Activated T-helper 2 cell treated with anti-CD3 and anti-CD28 coated beads, Interferon-gamma antibody, Interleukin-2, Interleukin-4, amounts not matched to agents 10 μg/mL and 5 μg/mL and 100 μg/mL, durations not matched to agents 14 hours and 24 hours and 36 hours (primary cell): ENCODE measurements at regions not wholly inside any gene's neighbourhood (a gene's known extent, or its start where the extent isn't known, plus 50 kb on each side); places are given as distances from the start of the nearest gene placed in this dataset.
"Not testable (repeated sequence)": the region's sequence is repeated elsewhere in the genome, so short reads cannot be mapped to it uniquely, and the experiment has no call there.

Source experiments
- DNase-seq: peaks from one replicate; pipeline ENCODE4 v3.0.0; 2021; ENCODE audit warnings: low spot score
- H3K27ac Mint-ChIP-seq: one replicate; pipeline ENCODE4 v1.8.0; 2021; ENCODE audit warnings: mixed read lengths
- H3K27me3 Mint-ChIP-seq: one replicate; pipeline ENCODE4 v1.8.0; 2021; ENCODE audit warnings: low read depth, mixed read lengths
- H3K36me3 Mint-ChIP-seq: one replicate; pipeline ENCODE4 v1.8.0; 2021; ENCODE audit warnings: low read depth, mixed read lengths
- H3K4me1 Mint-ChIP-seq: one replicate; pipeline ENCODE4 v1.8.0; 2021; ENCODE audit warnings: low read depth, mixed read lengths
- H3K4me3 Mint-ChIP-seq: one replicate; pipeline ENCODE4 v1.8.0; 2021; ENCODE audit warnings: low read depth, mild to moderate bottlenecking, moderate library complexity, mixed read lengths
- H3K9me3 Mint-ChIP-seq: one replicate; pipeline ENCODE4 v1.8.0; 2021; ENCODE audit warnings: mixed read lengths
- intact Hi-C: fragments of 100-400 bp; cut with micrococcal nuclease; formaldehyde crosslinking; loops from one replicate; pipeline ENCODE4 v1.15.1; 2023

- intact Hi-C loops, H3K4me3 Mint-ChIP-seq, H3K36me3 Mint-ChIP-seq, H3K9me3 Mint-ChIP-seq, H3K4me1 Mint-ChIP-seq, H3K27me3 Mint-ChIP-seq, DNase-seq, H3K27ac Mint-ChIP-seq: not testable (repeated sequence)
Measured at GRCh38 chr4:9505341-9505740, 61.1 kb downstream of the DEFB131A start.

DNA sequence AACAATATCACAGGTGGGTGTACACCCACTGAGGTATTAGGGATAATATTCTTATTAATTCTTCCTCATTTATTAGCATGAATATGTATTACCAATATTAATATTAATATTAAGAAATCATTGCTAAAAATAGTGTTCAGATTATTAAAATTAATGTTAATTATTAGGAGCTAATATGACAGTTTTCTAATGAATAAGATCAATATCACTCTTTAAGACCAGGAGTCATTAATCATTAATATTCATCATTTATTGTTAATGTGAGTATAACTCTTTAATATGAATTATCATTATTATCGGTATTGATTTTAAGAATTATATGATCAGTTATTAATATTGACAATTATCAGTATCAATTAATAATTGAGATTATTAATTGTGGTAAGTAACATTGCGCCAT, 62.5 kb downstream of the DEFB131A start:
- intact Hi-C loops, H3K4me3 Mint-ChIP-seq, H3K27me3 Mint-ChIP-seq, H3K9me3 Mint-ChIP-seq, H3K36me3 Mint-ChIP-seq, H3K4me1 Mint-ChIP-seq, DNase-seq, H3K27ac Mint-ChIP-seq: not testable (repeated sequence)

DNA sequence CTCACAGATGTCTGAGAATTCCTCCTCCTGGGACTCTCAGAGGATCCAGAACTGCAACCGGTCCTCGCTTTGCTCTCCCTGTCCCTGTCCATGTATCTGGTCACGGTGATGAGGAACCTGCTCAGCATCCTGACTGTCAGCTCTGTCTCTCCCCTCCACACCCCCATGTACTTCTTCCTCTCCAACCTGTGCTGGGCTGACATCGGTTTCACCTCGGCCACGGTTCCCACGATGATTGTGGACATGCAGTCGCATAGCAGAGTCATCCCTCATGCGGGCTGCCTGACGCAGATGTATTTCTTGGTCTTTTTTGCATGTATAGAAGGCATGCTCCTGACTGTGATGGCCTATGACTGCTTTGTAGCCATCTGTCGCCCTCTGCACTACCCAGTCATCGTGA, 68.7 kb downstream of the DEFB131A start:
- DNase-seq, H3K27ac Mint-ChIP-seq, H3K9me3 Mint-ChIP-seq, H3K27me3 Mint-ChIP-seq, H3K4me1 Mint-ChIP-seq, H3K36me3 Mint-ChIP-seq, intact Hi-C loops, H3K4me3 Mint-ChIP-seq: not testable (repeated sequence)

DNA sequence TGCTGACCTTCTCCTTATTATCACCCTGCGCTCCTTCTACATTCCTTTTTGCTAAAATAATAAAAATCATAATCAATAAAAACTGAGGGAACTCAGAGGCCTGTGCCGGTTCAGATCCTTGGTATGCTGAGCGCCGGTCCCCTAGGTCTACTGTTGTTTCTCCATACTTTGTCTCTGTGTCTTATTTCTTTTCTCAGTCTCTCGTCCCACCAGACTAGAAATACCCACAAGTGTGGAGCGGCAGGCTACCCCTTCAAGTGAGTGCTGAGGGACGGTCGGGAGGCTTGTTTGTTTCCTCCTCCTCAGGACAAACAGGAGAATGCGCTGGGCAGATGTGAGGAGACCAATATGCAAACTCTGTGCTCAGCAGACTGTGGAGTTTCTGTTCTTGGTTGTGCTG, 75.4 kb downstream of the DEFB131A start:
- intact Hi-C loops, H3K27me3 Mint-ChIP-seq, H3K4me3 Mint-ChIP-seq, H3K36me3 Mint-ChIP-seq, H3K9me3 Mint-ChIP-seq, H3K4me1 Mint-ChIP-seq, DNase-seq, H3K27ac Mint-ChIP-seq: not testable (repeated sequence)

- H3K36me3 Mint-ChIP-seq, result not testable (repeated sequence)
Measured at GRCh38 chr4:9522903-9523302, 78.7 kb downstream of the DEFB131A start.

GRCh38 chr4:9524406-9524805, 80.2 kb downstream of the DEFB131A start:
- H3K4me1 Mint-ChIP-seq, DNase-seq, H3K4me3 Mint-ChIP-seq, H3K27me3 Mint-ChIP-seq, H3K27ac Mint-ChIP-seq, intact Hi-C loops, H3K9me3 Mint-ChIP-seq, H3K36me3 Mint-ChIP-seq: not testable (repeated sequence)

More at GRCh38 chr4:9522903-9523302, 78.7 kb downstream of the DEFB131A start:
- H3K27ac Mint-ChIP-seq, H3K9me3 Mint-ChIP-seq, intact Hi-C loops, H3K4me1 Mint-ChIP-seq, DNase-seq, H3K4me3 Mint-ChIP-seq, H3K27me3 Mint-ChIP-seq: not testable (repeated sequence)

DNA sequence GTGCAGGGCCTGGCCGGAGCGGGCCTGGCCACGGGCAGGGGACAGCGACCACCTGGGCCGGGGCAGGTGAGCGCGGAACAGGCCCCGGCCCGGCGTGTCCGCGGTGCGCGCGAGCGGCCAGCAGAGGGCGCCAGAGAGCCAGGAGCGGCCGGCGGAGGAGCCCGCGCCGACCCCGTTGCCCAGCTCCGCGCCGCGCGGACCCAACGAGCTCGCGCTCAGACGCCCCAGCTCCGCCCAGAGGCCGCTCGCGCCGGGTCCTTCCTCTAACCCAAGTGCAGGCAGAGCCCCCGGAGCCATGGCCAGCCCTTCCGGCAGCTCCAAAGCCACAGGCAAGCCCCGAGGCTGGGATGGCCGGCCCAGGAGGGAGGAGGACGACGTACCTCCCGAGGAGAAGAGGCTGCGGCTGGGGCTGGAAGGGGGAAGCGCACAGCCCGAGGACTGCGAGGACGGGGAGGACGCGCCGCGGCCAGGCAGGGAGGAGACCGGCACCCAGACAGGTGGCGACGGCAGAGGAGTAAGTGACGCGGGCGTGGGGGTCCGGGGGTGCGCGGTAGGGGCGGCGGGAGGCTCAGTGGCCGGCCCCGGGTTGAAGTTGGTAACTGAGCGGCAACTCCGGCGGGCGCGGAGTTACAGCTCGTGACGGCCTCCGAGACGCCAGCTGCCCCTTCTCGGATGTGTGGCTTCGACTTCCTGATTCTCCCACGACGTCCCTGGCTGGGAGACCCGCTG, 88.1 kb downstream of the DEFB131A start:
- peak overlapping the region; percentile 67 for H3K4me3 Mint-ChIP-seq
- not testable (repeated sequence) for H3K27ac Mint-ChIP-seq, H3K36me3 Mint-ChIP-seq, H3K4me1 Mint-ChIP-seq, H3K9me3 Mint-ChIP-seq
- intact Hi-C loops, result loop anchor here (5.0 kb wide), 1 partner anchor 125 kb away; no protein-coding TSS in a partner anchor
- DNase-seq, result peak; percentile 49
- peaks cover 31% of the 10 kb centered on the region for H3K27me3 Mint-ChIP-seq

DNA sequence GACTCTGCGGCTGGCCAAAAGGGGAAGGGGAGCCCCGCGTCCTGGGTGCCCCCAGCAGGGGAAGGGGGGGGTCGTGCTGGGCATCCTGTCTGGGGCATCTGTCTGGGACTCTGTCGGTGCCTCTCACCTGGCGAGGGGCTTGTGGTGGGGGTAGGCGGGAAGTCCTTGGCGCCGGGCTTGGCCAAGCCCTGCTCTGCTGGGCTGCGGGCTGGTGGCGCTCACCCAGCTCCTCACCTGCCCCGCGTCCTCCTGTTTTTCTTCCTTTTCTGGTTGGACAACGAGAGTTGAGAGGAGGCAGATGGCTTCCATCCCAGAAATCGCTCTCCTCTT, 88.6 kb downstream of the DEFB131A start:
- intact Hi-C loops, result loop anchor here (5.0 kb wide), 1 partner anchor 124 kb away; no protein-coding TSS in a partner anchor
- not testable (repeated sequence) for DNase-seq, H3K4me1 Mint-ChIP-seq, H3K27ac Mint-ChIP-seq, H3K36me3 Mint-ChIP-seq, H3K9me3 Mint-ChIP-seq
- Mint-ChIP-seq H3K4me3 (peak overlapping the region; percentile 67), H3K27me3 (peaks cover 31% of the 10 kb centered on the region)

GRCh38 chr4:9537101-9537500, 92.9 kb downstream of the DEFB131A start:
- H3K36me3 Mint-ChIP-seq, H3K4me3 Mint-ChIP-seq, H3K4me1 Mint-ChIP-seq, H3K27ac Mint-ChIP-seq, H3K9me3 Mint-ChIP-seq, DNase-seq, intact Hi-C loops: not testable (repeated sequence)
- H3K27me3 Mint-ChIP-seq, result peaks cover 14% of the 10 kb centered on the region

- H3K27me3 Mint-ChIP-seq, intact Hi-C loops, H3K36me3 Mint-ChIP-seq, DNase-seq, H3K27ac Mint-ChIP-seq, H3K9me3 Mint-ChIP-seq, H3K4me3 Mint-ChIP-seq, H3K4me1 Mint-ChIP-seq: not testable (repeated sequence)
Measured at GRCh38 chr4:9539939-9540520, 95.8 kb downstream of the DEFB131A start.

GRCh38 chr4:9541388-9541915, 97.2 kb downstream of the DEFB131A start:
- H3K4me3 Mint-ChIP-seq, H3K27ac Mint-ChIP-seq, H3K9me3 Mint-ChIP-seq, intact Hi-C loops, H3K27me3 Mint-ChIP-seq, H3K4me1 Mint-ChIP-seq, DNase-seq, H3K36me3 Mint-ChIP-seq: not testable (repeated sequence)

DNA sequence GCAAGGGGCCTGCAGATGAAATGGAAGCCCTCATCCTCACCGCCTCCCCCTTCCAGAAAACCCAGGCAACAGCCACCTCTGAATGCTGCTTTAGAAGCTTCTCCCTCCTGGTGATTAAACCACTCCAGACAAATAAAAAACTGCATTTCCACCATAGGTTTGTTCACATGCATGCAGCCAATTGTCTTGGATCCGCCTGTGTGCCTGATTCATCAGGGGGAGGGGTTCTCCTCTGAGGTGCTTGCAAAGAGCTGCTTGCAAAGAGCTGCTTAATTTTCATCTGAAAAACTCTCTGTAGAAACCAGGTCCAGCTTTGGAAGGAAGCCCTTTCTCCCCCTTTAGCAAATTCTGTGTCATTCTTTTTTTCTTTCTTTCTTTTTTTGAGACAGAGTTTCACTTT, 100.6 kb downstream of the DEFB131A start:
- H3K27me3 Mint-ChIP-seq, H3K9me3 Mint-ChIP-seq, intact Hi-C loops, H3K4me3 Mint-ChIP-seq, H3K4me1 Mint-ChIP-seq, H3K27ac Mint-ChIP-seq, DNase-seq, H3K36me3 Mint-ChIP-seq: not testable (repeated sequence)

DNA sequence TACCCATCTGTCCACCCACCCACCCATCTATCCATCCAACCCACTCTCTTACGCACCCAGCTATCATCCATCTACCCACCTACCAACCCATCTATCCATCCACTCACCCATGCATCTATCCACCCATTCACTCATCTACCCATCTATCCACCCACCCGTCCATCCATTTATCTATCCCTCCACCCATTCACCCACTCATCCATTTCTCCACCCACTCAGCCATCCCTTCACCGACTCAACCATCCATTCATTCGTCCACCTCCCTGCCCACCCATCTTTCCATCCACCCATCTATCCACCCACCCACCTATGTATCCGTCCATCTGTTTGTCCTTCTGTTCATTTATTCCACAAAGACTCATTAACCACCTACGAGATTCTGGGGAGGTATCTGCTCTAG, 103.3 kb downstream of the DEFB131A start:
- H3K27me3 Mint-ChIP-seq, H3K36me3 Mint-ChIP-seq, DNase-seq, H3K4me1 Mint-ChIP-seq, H3K27ac Mint-ChIP-seq, H3K4me3 Mint-ChIP-seq, intact Hi-C loops, H3K9me3 Mint-ChIP-seq: not testable (repeated sequence)
